HepG2 (cell line): ENCODE measurements at regions not wholly inside any gene's neighbourhood (a gene's known extent, or its start where the extent isn't known, plus 50 kb on each side); places are given as distances from the start of the nearest gene placed in this dataset.

ENCODE experiments used
- ATAC-seq: fragments of 200-7000 bp; cut with Tn5 transposase; 3 replicates; pipeline ENCODE4 v1.9.1; 2020; ENCODE audit warnings: mild to moderate bottlenecking, moderate library complexity
- BruUV-seq: library from RNA; stranded (reverse); fragments of 400-500 nt; replicated peaks from 2 replicates; lab custom pipeline; 2021; lab: Mats Ljungman, UMichigan
- CTCF ChIA-PET: fragments of 300-600 bp; formaldehyde crosslinking; extraction: SDS; loops from one replicate; lab custom pipeline; 2021; ENCODE audit warnings: low total read pairs, inconsistent platforms, low intra/inter-chr PET ratio; lab: Yijun Ruan, JAX
- POLR2A ChIA-PET: fragments of 350-600 bp; sonication (Branson Sonifier 250); formaldehyde crosslinking; loops from one replicate; lab custom pipeline; 2020; ENCODE audit warnings: antibody characterized with exemption, inconsistent platforms; lab: Yijun Ruan, JAX
- DNase-seq: peaks from one replicate; pipeline ENCODE4 v3.0.0-alpha.2; 2015; ENCODE audit warnings: low spot score
- FAIRE-seq: peaks from 3 replicates; lab custom pipeline; 2011; peaks lifted over from hg19 to GRCh38; lab: Jason Lieb, UNC
- H2AFZ ChIP-seq: one replicate; pipeline ENCODE4 v1.6.1; 2011; ENCODE audit warnings: low read length, inconsistent platforms
- H3K27ac ChIP-seq: fragments of 300-600 bp; 3 replicates; pipeline ENCODE4 v1.8.0; 2011; ENCODE audit warnings: mixed run types, mild to moderate bottlenecking, mixed read lengths, low read length, inconsistent platforms; ENCODE audit not compliant: insufficient read depth; ENCODE audit errors: extremely low read length
- H3K27me3 ChIP-seq, 2 experiments: fragments of 200-600 bp in 1 of 2; 2 replicates in 1 of 2; 3 replicates in 1 of 2; pipeline versions ENCODE4 v1.6.0 to v1.8.0; 2011; ENCODE audit warnings: low read length in 2 of 2, mild to moderate bottlenecking in 2 of 2, moderate library complexity in 2 of 2, inconsistent platforms in 1 of 2; ENCODE audit not compliant: insufficient read depth in 2 of 2, control insufficient read depth in 1 of 2
- H3K36me3 ChIP-seq, 2 experiments: fragments of 200-600 bp in 1 of 2; replicated peaks in 1 of 2; 2 replicates in 1 of 2; 3 replicates in 1 of 2; pipeline versions ENCODE4 v1.5.1 to v1.8.0; 2011; ENCODE audit warnings: low read length in 2 of 2, inconsistent platforms in 1 of 2; ENCODE audit not compliant: insufficient read depth in 2 of 2, control insufficient read depth in 1 of 2
- H3K4me1 ChIP-seq: 2 replicates; pipeline ENCODE4 v1.5.1; 2012; ENCODE audit warnings: low read length, inconsistent platforms; ENCODE audit not compliant: insufficient read depth
- H3K4me2 ChIP-seq: 2 replicates; pipeline ENCODE4 v1.6.0; 2011; ENCODE audit warnings: low read depth, low read length, inconsistent platforms
- H3K4me3 ChIP-seq, 3 experiments: fragments of 200-600 bp in 1 of 3; sonication (generic), shearing (Covaris generic) in 1 of 3; replicated peaks in 1 of 3; 2 replicates each; pipeline ENCODE4 v1.5.1; 2011 to 2016; ENCODE audit warnings: low read length in 3 of 3, inconsistent platforms in 2 of 3, low read depth in 2 of 3, mild to moderate bottlenecking in 2 of 3, control low read depth in 1 of 3, mixed read lengths in 1 of 3; ENCODE audit not compliant: insufficient read depth in 1 of 3
- H3K79me2 ChIP-seq: one replicate; pipeline ENCODE4 v1.6.1; 2011; ENCODE audit warnings: low read length, inconsistent platforms; ENCODE audit not compliant: insufficient read depth
- H3K9ac ChIP-seq: 2 replicates; pipeline ENCODE4 v1.6.0; 2011; ENCODE audit warnings: mild to moderate bottlenecking, low read depth, low read length, inconsistent platforms; ENCODE audit not compliant: insufficient read depth
- H3K9me3 ChIP-seq: 2 replicates; pipeline ENCODE4 v1.5.1; 2012; ENCODE audit warnings: mild to moderate bottlenecking, low read length
- H4K20me1 ChIP-seq: 2 replicates; pipeline ENCODE4 v1.6.0; 2011; ENCODE audit warnings: inconsistent platforms, mild to moderate bottlenecking, low read length, moderate library complexity; ENCODE audit not compliant: insufficient read depth
- FOXP4 ChIP-seq: sonication (generic); formaldehyde crosslinking; IDR thresholded peaks from 2 replicates; pipeline ENCODE4 v1.4.0; 2020; ENCODE audit warnings: missing genetic modification reagents
- GMEB1 ChIP-seq: sonication (generic); formaldehyde crosslinking; IDR thresholded peaks from 2 replicates; pipeline ENCODE4 v1.5.1; 2020; ENCODE audit warnings: missing genetic modification reagents, mild to moderate bottlenecking, borderline replicate concordance
- MAZ ChIP-seq, 2 experiments: sonication (generic) in 1 of 2; formaldehyde crosslinking in 1 of 2; IDR thresholded peaks; 2 replicates each; pipeline versions ENCODE4 v1.5.0 to v1.6.1; 2012 to 2020; ENCODE audit warnings: low read depth in 2 of 2, mild to moderate bottlenecking in 2 of 2, borderline replicate concordance in 1 of 2, improper control_type of control experiment in 1 of 2, low read length in 1 of 2, missing genetic modification reagents in 1 of 2, moderate library complexity in 1 of 2
- SOX5 ChIP-seq: IDR thresholded peaks from 2 replicates; pipeline ENCODE4 v1.6.1; 2016; ENCODE audit warnings: borderline replicate concordance
- TGIF2 ChIP-seq: IDR thresholded peaks from 2 replicates; pipeline ENCODE4 v1.6.1; 2016; ENCODE audit warnings: control low read depth, missing compliant biosample characterization
- ZBTB4 ChIP-seq: sonication (generic); formaldehyde crosslinking; IDR thresholded peaks from 2 replicates; pipeline ENCODE4 v1.4.0; 2020; ENCODE audit warnings: missing genetic modification reagents, mild to moderate bottlenecking, borderline replicate concordance
- ZFP91 ChIP-seq: sonication (generic); formaldehyde crosslinking; IDR thresholded peaks from 2 replicates; pipeline ENCODE4 v1.9.0; 2022; ENCODE audit warnings: missing genetic modification reagents, mild to moderate bottlenecking, borderline replicate concordance
- ZNF253 ChIP-seq: sonication (generic); formaldehyde crosslinking; IDR thresholded peaks from 2 replicates; pipeline ENCODE4 v1.8.0; 2022; ENCODE audit warnings: mild to moderate bottlenecking, missing genetic modification reagents, borderline replicate concordance
- ZNF275 ChIP-seq: sonication (generic); formaldehyde crosslinking; IDR thresholded peaks from 2 replicates; pipeline ENCODE4 v1.8.0; 2022; ENCODE audit warnings: missing genetic modification reagents, mild to moderate bottlenecking, inconsistent platforms, borderline replicate concordance
- ZNF317 ChIP-seq: sonication (generic); formaldehyde crosslinking; IDR thresholded peaks from 2 replicates; pipeline ENCODE4 v1.5.0; 2020; ENCODE audit warnings: mild to moderate bottlenecking, missing genetic modification reagents
- ZNF784 ChIP-seq: sonication (generic); formaldehyde crosslinking; IDR thresholded peaks from 2 replicates; pipeline ENCODE4 v1.5.1; 2020; ENCODE audit warnings: missing genetic modification reagents, mild to moderate bottlenecking, borderline replicate concordance
- WGBS: methylation state at CpG from one replicate; pipeline ENCODE4 v1.1.6; 2017; ENCODE audit warnings: low lambda C conversion rate; 5-methylcytosine and 5-hydroxymethylcytosine counted together
- in situ Hi-C: cut with HindIII; loops from 2 replicates; pipeline ENCODE4 v1.10.0; 2017; ENCODE audit warnings: low pct_unique_long_range_greater_than_20kb; ENCODE audit not compliant: extremely low pct_ligation_motif_present
- intact Hi-C: fragments of 100-400 bp; cut with micrococcal nuclease; formaldehyde crosslinking; loops from one replicate; pipeline ENCODE4 v1.10.0; 2022; ENCODE audit not compliant: unreplicated experiment

- CTCF ChIA-PET: no interaction called here
- H2AFZ ChIP-seq: no peak overlapping the region
- TF ChIP-seq ZNF317 (CRISPR knock-in tag): no peak
- TF ChIP-seq TGIF2 (CRISPR knock-in tag): no peak
- TF ChIP-seq ZNF784: no peak
- no peak for TF ChIP-seq ZNF253
- no peak for TF ChIP-seq SOX5 (CRISPR knock-in tag)
- TF ChIP-seq ZNF275 (CRISPR knock-in tag): no peak
- no peak for TF ChIP-seq MAZ (IDR thresholded peaks at IDR 0.05; ENCODE audit: borderline replicate concordance, low read depth, low read length)
- no peak for TF ChIP-seq MAZ (CRISPR knock-in tag; IDR thresholded peaks at IDR 0.05; ENCODE audit: low read depth)
- TF ChIP-seq GMEB1: no peak
- TF ChIP-seq FOXP4 (CRISPR knock-in tag): no peak
- TF ChIP-seq ZFP91: no peak
- no peak for TF ChIP-seq ZBTB4
These were observed 1523.7 kb upstream of the ACVR2A start for GRCh38 chr2:146321175-146321574.

More at GRCh38 chr2:146321175-146321574, 1523.7 kb upstream of the ACVR2A start:
- H3K9ac ChIP-seq: no peak overlapping the region
- no peaks in the 10 kb centered on the region for H3K4me1 ChIP-seq
- no TSS peak for BruUV-seq
- FAIRE-seq (no peak), ATAC-seq (no peak), DNase-seq (no peak)
- no peak overlapping the region for H3K4me2 ChIP-seq
- no peaks in the 10 kb centered on the region for H3K9me3 ChIP-seq
- H3K79me2 ChIP-seq: no peaks in the 10 kb centered on the region
- H3K27me3 ChIP-seq: no peaks in the 10 kb centered on the region
- no peak overlapping the region for H3K4me3 ChIP-seq
- H3K27ac ChIP-seq: no peak overlapping the region
- intact Hi-C loops: no loop called here
- in situ Hi-C loops: no loop called here
- H4K20me1 ChIP-seq: no peaks in the 10 kb centered on the region
- 13% methylated on average over 2 of the region's 2 CpGs for WGBS
- no peaks in the 10 kb centered on the region for H3K36me3 ChIP-seq
- POLR2A ChIA-PET: no interaction called here
